Chondrocyte (in vitro differentiated cells): ENCODE measurements at regions not wholly inside any gene's neighbourhood (a gene's known extent, or its start where the extent isn't known, plus 50 kb on each side); places are given as distances from the start of the nearest gene placed in this dataset.

Experiments
- DNase-seq: peaks from one replicate; pipeline ENCODE4 v3.0.0; 2021; ENCODE audit warnings: mixed read lengths, low spot score
- H3K27ac Mint-ChIP-seq: one replicate; pipeline ENCODE4 v1.8.0; 2021; ENCODE audit warnings: mild to moderate bottlenecking, moderate library complexity, mixed read lengths; ENCODE audit not compliant: unreplicated experiment
- H3K27me3 Mint-ChIP-seq: 2 replicates; pipeline ENCODE4 v1.8.0; 2021; ENCODE audit warnings: low read depth, mixed read lengths
- H3K36me3 Mint-ChIP-seq: 2 replicates; pipeline ENCODE4 v1.8.0; 2021; ENCODE audit warnings: low read depth, mixed read lengths
- H3K4me1 Mint-ChIP-seq: 2 replicates; pipeline ENCODE4 v1.8.0; 2021; ENCODE audit warnings: low read depth, mild to moderate bottlenecking, mixed read lengths
- H3K4me3 Mint-ChIP-seq: one replicate; pipeline ENCODE4 v1.8.0; 2021; ENCODE audit warnings: mild to moderate bottlenecking, moderate library complexity, mixed read lengths; ENCODE audit not compliant: unreplicated experiment
- H3K9me3 Mint-ChIP-seq: 2 replicates; pipeline ENCODE4 v1.8.0; 2021; ENCODE audit warnings: low read depth, mixed read lengths
- TF ChIP-seq, protein P1 (sequence below): fragments of 200-600 bp; sonication (generic); IDR thresholded peaks from 2 replicates; pipeline ENCODE4 v1.5.0; 2021; ENCODE audit warnings: antibody characterized with exemption, mild to moderate bottlenecking, moderate library complexity

DNA sequence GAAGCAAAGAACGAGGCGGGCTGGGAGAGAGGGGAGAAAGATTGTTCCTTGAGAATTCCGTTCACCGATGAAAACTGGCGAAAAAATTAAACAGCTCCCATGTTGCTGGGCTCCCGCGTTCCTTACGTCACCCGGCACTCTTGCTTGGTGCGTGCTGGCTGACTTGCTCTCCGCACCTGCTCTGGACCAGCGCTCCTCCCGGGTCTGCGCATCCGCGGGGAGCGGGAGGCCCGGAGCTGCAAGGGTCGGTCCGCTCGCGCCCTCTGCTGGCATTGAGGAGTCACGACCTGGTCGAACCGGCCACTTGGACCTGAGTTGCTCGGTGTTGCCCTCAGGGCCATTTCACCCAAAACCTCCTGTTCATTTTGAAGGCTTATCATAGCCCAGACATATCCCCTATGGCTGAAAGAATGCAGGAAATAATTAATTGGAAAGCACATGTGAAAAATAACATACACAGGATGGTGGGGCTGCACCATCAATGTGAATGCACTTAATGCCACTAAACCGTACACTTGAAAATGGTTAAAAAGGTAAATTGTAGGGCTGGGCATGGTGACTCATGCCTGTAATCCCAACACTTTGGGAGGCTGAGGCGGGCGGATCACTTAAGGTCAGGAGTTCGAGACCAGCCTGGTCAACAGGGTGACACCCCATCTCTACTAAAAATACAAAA, 98.9 kb upstream of the BACE2 start:
- Mint-ChIP-seq H3K9me3 (no peaks in the 10 kb centered on the region), H3K27ac (peak overlapping the region; percentile 10), H3K27me3 (peaks cover 19% of the 10 kb centered on the region), H3K4me3 (peak overlapping the region; percentile 71), H3K4me1 (peaks cover 9% of the 10 kb centered on the region), H3K36me3 (no peaks in the 10 kb centered on the region)
- TF ChIP-seq, protein P1, sequence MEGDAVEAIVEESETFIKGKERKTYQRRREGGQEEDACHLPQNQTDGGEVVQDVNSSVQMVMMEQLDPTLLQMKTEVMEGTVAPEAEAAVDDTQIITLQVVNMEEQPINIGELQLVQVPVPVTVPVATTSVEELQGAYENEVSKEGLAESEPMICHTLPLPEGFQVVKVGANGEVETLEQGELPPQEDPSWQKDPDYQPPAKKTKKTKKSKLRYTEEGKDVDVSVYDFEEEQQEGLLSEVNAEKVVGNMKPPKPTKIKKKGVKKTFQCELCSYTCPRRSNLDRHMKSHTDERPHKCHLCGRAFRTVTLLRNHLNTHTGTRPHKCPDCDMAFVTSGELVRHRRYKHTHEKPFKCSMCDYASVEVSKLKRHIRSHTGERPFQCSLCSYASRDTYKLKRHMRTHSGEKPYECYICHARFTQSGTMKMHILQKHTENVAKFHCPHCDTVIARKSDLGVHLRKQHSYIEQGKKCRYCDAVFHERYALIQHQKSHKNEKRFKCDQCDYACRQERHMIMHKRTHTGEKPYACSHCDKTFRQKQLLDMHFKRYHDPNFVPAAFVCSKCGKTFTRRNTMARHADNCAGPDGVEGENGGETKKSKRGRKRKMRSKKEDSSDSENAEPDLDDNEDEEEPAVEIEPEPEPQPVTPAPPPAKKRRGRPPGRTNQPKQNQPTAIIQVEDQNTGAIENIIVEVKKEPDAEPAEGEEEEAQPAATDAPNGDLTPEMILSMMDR = peak; percentile 93
- peak; percentile 95 for DNase-seq

- no peaks in the 10 kb centered on the region for H3K36me3 Mint-ChIP-seq
- no peak overlapping the region for H3K27ac Mint-ChIP-seq
- H3K9me3 Mint-ChIP-seq = no peaks in the 10 kb centered on the region
- H3K4me3 Mint-ChIP-seq = no peak overlapping the region
- H3K27me3 Mint-ChIP-seq = peaks cover 19% of the 10 kb centered on the region
- TF ChIP-seq, protein P1 = no peak
- no peak for DNase-seq
- peaks cover 9% of the 10 kb centered on the region for H3K4me1 Mint-ChIP-seq
These were observed 97.7 kb upstream of the BACE2 start for GRCh38 chr21:41070284-41070683.

GRCh38 chr21:41071258-41072171, 96.4 kb upstream of the BACE2 start:
- TF ChIP-seq, protein P1 = peak; percentile 30
- peaks cover 9% of the 10 kb centered on the region for H3K4me1 Mint-ChIP-seq
- peaks cover 19% of the 10 kb centered on the region for H3K27me3 Mint-ChIP-seq
- DNase-seq = no peak
- no peaks in the 10 kb centered on the region for H3K9me3 Mint-ChIP-seq
- H3K4me3 Mint-ChIP-seq = no peak overlapping the region
- H3K27ac Mint-ChIP-seq = no peak overlapping the region
- H3K36me3 Mint-ChIP-seq = no peaks in the 10 kb centered on the region

GRCh38 chr21:41073558-41073957, 94.4 kb upstream of the BACE2 start:
- no peak for DNase-seq
- H3K4me1 Mint-ChIP-seq = peaks cover 7% of the 10 kb centered on the region
- TF ChIP-seq, protein P1 = no peak
- H3K9me3 Mint-ChIP-seq = no peaks in the 10 kb centered on the region
- H3K4me3 Mint-ChIP-seq = no peak overlapping the region
- no peak overlapping the region for H3K27ac Mint-ChIP-seq
- H3K27me3 Mint-ChIP-seq = peaks cover 8% of the 10 kb centered on the region
- H3K36me3 Mint-ChIP-seq = no peaks in the 10 kb centered on the region

DNA sequence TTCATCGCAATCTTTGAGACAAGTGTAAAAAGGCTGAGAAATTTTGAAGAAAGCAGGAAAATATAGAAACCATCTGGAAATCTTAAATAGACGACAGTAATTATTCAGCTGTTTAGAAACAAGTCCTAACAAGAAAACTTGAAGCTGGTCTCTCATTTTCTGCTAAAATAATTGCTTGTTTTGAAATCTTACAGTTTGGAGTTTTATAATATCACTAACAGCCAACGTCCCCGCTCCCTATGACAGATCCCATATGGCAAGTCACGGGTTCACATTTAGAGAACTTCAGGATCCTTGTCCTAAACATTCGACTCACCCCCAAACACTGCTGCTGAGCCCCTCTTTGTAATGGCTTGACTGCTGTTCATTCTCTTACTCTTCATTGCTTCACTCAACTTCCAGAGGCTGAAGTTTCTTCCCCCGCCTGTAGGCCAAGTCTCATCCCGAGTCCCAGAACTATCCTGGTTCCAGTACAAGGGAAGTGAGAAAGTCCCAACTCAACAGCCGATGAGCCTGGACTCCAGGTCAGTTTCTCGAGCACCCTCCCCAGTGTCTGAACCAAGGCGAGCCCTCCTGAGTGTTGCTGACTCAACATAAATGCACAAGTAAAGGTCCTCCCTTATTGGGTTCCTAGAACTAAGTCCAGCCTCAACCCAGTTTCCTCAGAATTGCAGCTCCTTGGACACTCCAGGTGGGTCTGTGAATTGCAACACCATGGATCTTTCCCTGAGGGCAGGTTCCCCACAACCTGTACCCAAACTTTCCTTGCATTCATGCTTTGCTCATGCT, 93.4 kb upstream of the BACE2 start:
- H3K4me1 Mint-ChIP-seq = no peaks in the 10 kb centered on the region
- no peak overlapping the region for H3K4me3 Mint-ChIP-seq
- no peaks in the 10 kb centered on the region for H3K36me3 Mint-ChIP-seq
- TF ChIP-seq, protein P1 = no peak
- no peak overlapping the region for H3K27ac Mint-ChIP-seq
- no peak for DNase-seq
- no peaks in the 10 kb centered on the region for H3K9me3 Mint-ChIP-seq
- H3K27me3 Mint-ChIP-seq = peaks cover 8% of the 10 kb centered on the region
